HCT116 (cell line): ENCODE measurements at regions not wholly inside any gene's neighbourhood (a gene's known extent, or its start where the extent isn't known, plus 50 kb on each side); places are given as distances from the start of the nearest gene placed in this dataset.

Source experiments
- ATAC-seq: fragments of 200-7000 bp; cut with Tn5 transposase; 2 replicates; pipeline ENCODE4 v1.9.1; 2020; ENCODE audit warnings: mild to moderate bottlenecking, moderate library complexity
- BruUV-seq: library from RNA; stranded (reverse); fragments of 400-500 nt; replicated peaks from 2 replicates; lab custom pipeline; 2021; lab: Mats Ljungman, UMichigan
- CTCF ChIA-PET: fragments of 300-600 bp; sonication (Branson Sonifier 250); formaldehyde crosslinking; loops from one replicate; lab custom pipeline; 2021; ENCODE audit warnings: antibody characterized with exemption; lab: Charles Lee
- POLR2A ChIA-PET: fragments of 300-600, 350-600 bp; sonication (Branson Sonifier 250); formaldehyde crosslinking; loops from one replicate; lab custom pipeline; 2021; ENCODE audit warnings: antibody characterized with exemption; lab: Charles Lee
- RAD21 ChIA-PET, 2 experiments: fragments of 300-600 bp; sonication (Branson Sonifier 250); formaldehyde crosslinking; loops; one replicate each; lab custom pipeline; 2023; ENCODE audit warnings: low total read pairs in 2 of 2; ENCODE audit not compliant: uncharacterized antibody in 2 of 2, unreplicated experiment in 2 of 2, low non-redundant PET in 1 of 2; lab: Charles Lee
- DNase-seq: peaks from one replicate; pipeline ENCODE4 v3.0.0-alpha.2; 2010; ENCODE audit warnings: low read depth, low spot score
- H2AFZ ChIP-seq: fragments of 200-600 bp; shearing (Covaris generic), sonication (generic); 2 replicates; pipeline ENCODE4 v1.6.1; 2017; ENCODE audit warnings: low read depth, mixed run types, mixed read lengths, antibody characterized with exemption, low read length; ENCODE audit not compliant: poor library complexity, severe bottlenecking
- H3K27ac ChIP-seq: 2 replicates; pipeline ENCODE4 v1.5.1; 2012; ENCODE audit warnings: low read depth, low read length
- H3K27me3 ChIP-seq: fragments of 200-600 bp; sonication (generic); 2 replicates; pipeline ENCODE4 v1.6.1; 2016; ENCODE audit warnings: mixed run types, low read length, mixed read lengths; ENCODE audit not compliant: insufficient read depth
- H3K36me3 ChIP-seq, 2 experiments: fragments of 200-500 bp in 1 of 2; fragments of 200-600 bp in 1 of 2; sonication (Bioruptor generic) in 1 of 2; sonication (generic) in 1 of 2; 2 replicates each; pipeline versions ENCODE4 v1.5.1 to v1.6.1; 2014 to 2016; ENCODE audit warnings: low read length in 2 of 2, inconsistent platforms in 1 of 2, mixed read lengths in 1 of 2, mixed run types in 1 of 2; ENCODE audit not compliant: insufficient read depth in 2 of 2, control insufficient read depth in 1 of 2
- H3K4me1 ChIP-seq, 2 experiments: fragments of 200-600 bp in 1 of 2; sonication (generic) in 1 of 2; 2 replicates each; pipeline versions ENCODE4 v1.5.1 to v1.6.1; 2012 to 2017; ENCODE audit warnings: low read length in 2 of 2, inconsistent platforms in 1 of 2, mild to moderate bottlenecking in 1 of 2, mixed read lengths in 1 of 2, mixed run types in 1 of 2, moderate library complexity in 1 of 2; ENCODE audit not compliant: insufficient read depth in 2 of 2, control insufficient read depth in 1 of 2
- H3K4me2 ChIP-seq: fragments of 200-600 bp; sonication (generic); 2 replicates; pipeline ENCODE4 v1.6.1; 2017; ENCODE audit warnings: mixed run types, low read length, mixed read lengths
- H3K4me3 ChIP-seq, 2 experiments: fragments of 200-600 bp in 1 of 2; sonication (generic) in 1 of 2; replicated peaks in 1 of 2; 2 replicates each; pipeline ENCODE4 v1.5.1; 2011 to 2016; ENCODE audit warnings: low read length in 2 of 2, control low read depth in 1 of 2, low read depth in 1 of 2, mild to moderate bottlenecking in 1 of 2, mixed read lengths in 1 of 2, mixed run types in 1 of 2
- H3K79me2 ChIP-seq: fragments of 200-600 bp; sonication (generic); 2 replicates; pipeline ENCODE4 v1.6.1; 2017; ENCODE audit warnings: mild to moderate bottlenecking, mixed run types, low read length, moderate library complexity, mixed read lengths; ENCODE audit not compliant: insufficient read depth
- H3K9ac ChIP-seq: fragments of 200-600 bp; sonication (generic); 2 replicates; pipeline ENCODE4 v1.6.1; 2016; ENCODE audit warnings: low read length, mixed read lengths
- H3K9me2 ChIP-seq: fragments of 200-600 bp; sonication (generic), shearing (Covaris generic); 2 replicates; pipeline ENCODE4 v1.6.1; 2017; ENCODE audit warnings: mixed run types, mild to moderate bottlenecking, moderate library complexity; ENCODE audit not compliant: insufficient read depth
- H3K9me3 ChIP-seq, 2 experiments: fragments of 200-500 bp in 1 of 2; fragments of 200-600 bp in 1 of 2; sonication (Bioruptor generic) in 1 of 2; sonication (generic) in 1 of 2; 2 replicates each; pipeline ENCODE4 v1.6.1; 2014 to 2017; ENCODE audit warnings: low read length in 2 of 2, mixed read lengths in 2 of 2, inconsistent platforms in 1 of 2, low read depth in 1 of 2, mild to moderate bottlenecking in 1 of 2, mixed run types in 1 of 2, moderate library complexity in 1 of 2; ENCODE audit not compliant: control insufficient read depth in 1 of 2, insufficient read depth in 1 of 2
- H4K20me1 ChIP-seq: fragments of 200-600 bp; sonication (generic), shearing (Covaris generic); 2 replicates; pipeline ENCODE4 v1.6.1; 2017; ENCODE audit warnings: mixed run types, mild to moderate bottlenecking, moderate library complexity; ENCODE audit not compliant: insufficient read depth
- CEBPB ChIP-seq: IDR thresholded peaks from 2 replicates; pipeline ENCODE4 v1.6.1; 2012; ENCODE audit warnings: low read depth
- EGR1 ChIP-seq: IDR thresholded peaks from 2 replicates; pipeline ENCODE4 v1.6.1; 2012; ENCODE audit warnings: low read depth
- ELF1 ChIP-seq: IDR thresholded peaks from 2 replicates; pipeline ENCODE4 v1.6.1; 2012; ENCODE audit warnings: low read depth, borderline replicate concordance
- EZH2 ChIP-seq: fragments of 200-600 bp; sonication (generic); IDR thresholded peaks from 2 replicates; pipeline ENCODE4 v1.6.1; 2017; ENCODE audit warnings: antibody characterized with exemption, mixed run types
- EZH2phosphoT487 ChIP-seq: fragments of 200-600 bp; IDR thresholded peaks from 2 replicates; pipeline ENCODE4 v1.6.1; 2018; ENCODE audit warnings: antibody characterized with exemption, borderline replicate concordance
- FOSL1 ChIP-seq: IDR thresholded peaks from 2 replicates; pipeline ENCODE4 v1.6.1; 2012; ENCODE audit warnings: low read depth
- POLR2A ChIP-seq: IDR thresholded peaks from 2 replicates; pipeline ENCODE4 v1.7.0; 2011; ENCODE audit warnings: borderline replicate concordance; ENCODE audit not compliant: insufficient read depth, insufficient read length; ENCODE audit errors: extremely low read depth
- POLR2AphosphoS5 ChIP-seq: IDR thresholded peaks from 2 replicates; pipeline ENCODE4 v1.6.1; 2011; ENCODE audit warnings: mild to moderate bottlenecking, low read depth, low read length, moderate library complexity
- RAD21 ChIP-seq: IDR thresholded peaks from 2 replicates; pipeline ENCODE4 v1.6.1; 2012; ENCODE audit warnings: low read depth, mild to moderate bottlenecking
- SP1 ChIP-seq: IDR thresholded peaks from 2 replicates; pipeline ENCODE4 v1.6.1; 2012; ENCODE audit warnings: low read depth
- TCF7L2 ChIP-seq: IDR thresholded peaks from 2 replicates; pipeline ENCODE4 v1.7.0; 2011; ENCODE audit warnings: borderline replicate concordance, inconsistent platforms; ENCODE audit not compliant: insufficient read depth, insufficient read length; ENCODE audit errors: extremely low read depth
- YY1 ChIP-seq: IDR thresholded peaks from 2 replicates; pipeline ENCODE4 v1.6.1; 2011; ENCODE audit warnings: low read length, low read depth, moderate library complexity, mild to moderate bottlenecking; ENCODE audit not compliant: insufficient replicate concordance; ENCODE audit errors: extremely low read depth
- intact Hi-C: fragments of 100-400 bp; cut with micrococcal nuclease; formaldehyde crosslinking; loops from 2 replicates; pipeline ENCODE4 v1.10.0; 2022
- TF ChIP-seq, protein P1 (sequence below): IDR thresholded peaks from 2 replicates; pipeline ENCODE4 v1.6.1; 2012
- TF ChIP-seq, protein P2 (sequence below): IDR thresholded peaks from 2 replicates; pipeline ENCODE4 v1.6.1; 2012; ENCODE audit warnings: low read depth

DNA sequence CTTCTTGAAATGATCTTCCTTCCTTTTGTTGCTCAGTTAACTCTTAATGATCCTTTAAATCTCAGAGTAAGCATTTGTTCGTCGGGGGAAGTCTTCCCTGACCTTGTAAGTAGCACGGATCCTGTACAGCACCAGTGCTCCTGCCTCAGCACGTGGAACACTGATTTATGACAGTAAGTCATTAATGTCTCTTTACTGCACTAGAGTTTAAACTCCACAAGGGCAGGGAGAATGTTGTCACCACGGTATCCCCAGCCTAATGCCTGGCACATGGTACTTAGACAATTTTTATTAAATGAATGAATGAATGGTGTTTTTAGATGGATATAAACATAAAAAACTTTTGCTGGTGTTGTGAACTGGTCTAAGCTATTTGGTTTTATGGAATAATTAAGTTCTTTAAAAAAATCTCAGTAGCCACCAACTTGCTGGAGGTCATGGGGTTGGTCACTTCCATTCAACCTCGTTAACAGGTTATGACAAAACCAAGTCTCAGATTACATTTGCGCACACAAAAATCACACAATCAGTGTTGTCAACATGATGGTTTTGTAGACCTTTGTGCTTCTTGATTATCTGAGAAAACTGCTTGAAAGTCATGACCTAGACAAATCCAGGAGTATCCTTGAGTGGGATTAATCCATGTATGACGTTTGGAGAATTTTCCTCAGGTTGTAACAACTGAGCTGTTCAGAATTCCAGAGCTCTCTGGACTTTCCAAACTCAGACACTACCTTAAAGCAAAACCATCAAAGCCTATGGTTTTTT, 326.9 kb downstream of the DUSP10 start:
- no peak for DNase-seq
- intact Hi-C loops, result loop anchor here (5.0 kb wide), 1 partner anchor 538 kb away; the partner anchor contains the start of gene HLX
- Histone ChIP-seq H3K27ac (no peak overlapping the region), H4K20me1 (no peaks in the 10 kb centered on the region), H3K4me3 (no peak overlapping the region), H3K27me3 (no peaks in the 10 kb centered on the region), H3K9me2 (no peaks in the 10 kb centered on the region), H3K9ac (no peak overlapping the region), H3K79me2 (no peaks in the 10 kb centered on the region), H3K4me2 (no peak overlapping the region), H2AFZ (no peak overlapping the region), H3K36me3 (no peaks in the 10 kb centered on the region), H3K4me1 (peaks cover 0 to 5% of the 10 kb centered on the region in 2 experiments; a peak in 1 of 4 replicates), H3K9me3 (no peaks in the 10 kb centered on the region)
- ATAC-seq, result no peak
- CTCF ChIA-PET, result interaction anchor here (1.2 kb wide), 1 partner anchor 151 kb away, joined by 4 read pairs; no protein-coding TSS in a partner anchor
- TF ChIP-seq EZH2phosphoT487 (no peak), EZH2 (no peak), ELF1 (no peak)
- no TSS peak for BruUV-seq
- POLR2A ChIA-PET, result no interaction called here
- RAD21 ChIA-PET, result no interaction called here

DNA sequence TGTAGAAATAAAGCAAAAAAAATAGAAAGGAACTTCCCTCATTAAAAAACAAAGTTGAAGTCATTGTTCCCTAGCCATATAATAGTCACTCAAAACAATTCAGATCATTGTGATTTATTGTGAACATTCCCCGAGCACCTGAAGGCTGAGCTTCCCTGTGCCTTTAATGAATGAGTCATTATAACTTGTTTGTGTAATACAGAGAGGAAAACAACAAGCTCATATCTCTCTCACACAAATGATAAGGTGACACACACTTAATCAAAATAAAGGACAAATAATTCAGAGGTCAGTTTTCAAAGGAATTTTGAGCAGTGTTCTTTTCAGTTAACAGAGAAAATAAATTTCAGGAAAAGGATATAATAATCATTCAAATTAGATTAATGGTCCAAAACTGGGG, 326.2 kb downstream of the DUSP10 start:
- no peak overlapping the region for H3K4me3 ChIP-seq
- CTCF ChIA-PET, result interaction anchor here (1.2 kb wide), 1 partner anchor 152 kb away, joined by 4 read pairs; no protein-coding TSS in a partner anchor
- POLR2A ChIA-PET, result no interaction called here
- no peaks in the 10 kb centered on the region for H3K27me3 ChIP-seq
- H3K4me2 ChIP-seq, result no peak overlapping the region
- RAD21 ChIA-PET, result no interaction called here
- H3K27ac ChIP-seq, result no peak overlapping the region
- intact Hi-C loops, result loop anchor here (5.0 kb wide), 1 partner anchor 538 kb away; the partner anchor contains the start of gene HLX
- ATAC-seq, result no peak
- peaks cover 0 to 5% of the 10 kb centered on the region in 2 experiments; a peak in 1 of 4 replicates for H3K4me1 ChIP-seq
- H3K79me2 ChIP-seq, result no peaks in the 10 kb centered on the region
- no peaks in the 10 kb centered on the region for H3K9me2 ChIP-seq
- no peaks in the 10 kb centered on the region for H3K9me3 ChIP-seq
- H4K20me1 ChIP-seq, result no peaks in the 10 kb centered on the region
- DNase-seq, result no peak
- H3K36me3 ChIP-seq, result no peaks in the 10 kb centered on the region
- BruUV-seq, result no TSS peak
- no peak overlapping the region for H2AFZ ChIP-seq
- no peak overlapping the region for H3K9ac ChIP-seq
- TF ChIP-seq YY1 (no peak), POLR2A (no peak), EGR1 (no peak), SP1 (no peak), FOSL1 (no peak), EZH2 (no peak), TCF7L2 (no peak), POLR2AphosphoS5 (no peak), CEBPB (no peak), RAD21 (no peak)
- TF ChIP-seq, protein P1, sequence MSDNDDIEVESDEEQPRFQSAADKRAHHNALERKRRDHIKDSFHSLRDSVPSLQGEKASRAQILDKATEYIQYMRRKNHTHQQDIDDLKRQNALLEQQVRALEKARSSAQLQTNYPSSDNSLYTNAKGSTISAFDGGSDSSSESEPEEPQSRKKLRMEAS, result no peak
- TF ChIP-seq, protein P2, sequence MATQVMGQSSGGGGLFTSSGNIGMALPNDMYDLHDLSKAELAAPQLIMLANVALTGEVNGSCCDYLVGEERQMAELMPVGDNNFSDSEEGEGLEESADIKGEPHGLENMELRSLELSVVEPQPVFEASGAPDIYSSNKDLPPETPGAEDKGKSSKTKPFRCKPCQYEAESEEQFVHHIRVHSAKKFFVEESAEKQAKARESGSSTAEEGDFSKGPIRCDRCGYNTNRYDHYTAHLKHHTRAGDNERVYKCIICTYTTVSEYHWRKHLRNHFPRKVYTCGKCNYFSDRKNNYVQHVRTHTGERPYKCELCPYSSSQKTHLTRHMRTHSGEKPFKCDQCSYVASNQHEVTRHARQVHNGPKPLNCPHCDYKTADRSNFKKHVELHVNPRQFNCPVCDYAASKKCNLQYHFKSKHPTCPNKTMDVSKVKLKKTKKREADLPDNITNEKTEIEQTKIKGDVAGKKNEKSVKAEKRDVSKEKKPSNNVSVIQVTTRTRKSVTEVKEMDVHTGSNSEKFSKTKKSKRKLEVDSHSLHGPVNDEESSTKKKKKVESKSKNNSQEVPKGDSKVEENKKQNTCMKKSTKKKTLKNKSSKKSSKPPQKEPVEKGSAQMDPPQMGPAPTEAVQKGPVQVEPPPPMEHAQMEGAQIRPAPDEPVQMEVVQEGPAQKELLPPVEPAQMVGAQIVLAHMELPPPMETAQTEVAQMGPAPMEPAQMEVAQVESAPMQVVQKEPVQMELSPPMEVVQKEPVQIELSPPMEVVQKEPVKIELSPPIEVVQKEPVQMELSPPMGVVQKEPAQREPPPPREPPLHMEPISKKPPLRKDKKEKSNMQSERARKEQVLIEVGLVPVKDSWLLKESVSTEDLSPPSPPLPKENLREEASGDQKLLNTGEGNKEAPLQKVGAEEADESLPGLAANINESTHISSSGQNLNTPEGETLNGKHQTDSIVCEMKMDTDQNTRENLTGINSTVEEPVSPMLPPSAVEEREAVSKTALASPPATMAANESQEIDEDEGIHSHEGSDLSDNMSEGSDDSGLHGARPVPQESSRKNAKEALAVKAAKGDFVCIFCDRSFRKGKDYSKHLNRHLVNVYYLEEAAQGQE, result no peak
